H1 (cell line): ENCODE measurements at regions not wholly inside any gene's neighbourhood (a gene's known extent, or its start where the extent isn't known, plus 50 kb on each side); places are given as distances from the start of the nearest gene placed in this dataset.

Source experiments
- MAX ChIP-seq: IDR thresholded peaks from 2 replicates; pipeline ENCODE4 v1.6.1; 2012; ENCODE audit warnings: inconsistent platforms

GRCh38 chr22:34072585-34072984, 152.3 kb upstream of the LARGE1 start (continued):
- no peak for TF ChIP-seq MAX
